ENCODE measurements at regions not wholly inside any gene's neighbourhood (a gene's known extent, or its start where the extent isn't known, plus 50 kb on each side); places are given as distances from the start of the nearest gene placed in this dataset.
"Not testable (repeated sequence)": the region's sequence is repeated elsewhere in the genome, so short reads cannot be mapped to it uniquely, and the experiment has no call there.

GRCh38 chr2:43065036-43065435 is 161.4 kb downstream of the ZFP36L2 start:
- DNase-seq (ENCODE audit: low spot score), result no peak
- H3K23ac ChIP-seq (ENCODE audit: low read depth, low read length, poor library complexity), result no peak overlapping the region

GRCh38 chr2:43063096-43063495 is 163.3 kb downstream of the ZFP36L2 start:
- H2AK5ac ChIP-seq (ENCODE audit: low read depth, low read length); H3K14ac ChIP-seq (ENCODE audit: low read length); DNase-seq (ENCODE audit: low spot score); H4K8ac ChIP-seq (ENCODE audit: low read depth, low read length); H3K9me3 ChIP-seq (replicated peaks in 1 of 2; ENCODE audit: control insufficient read depth in 2 of 2, insufficient read depth in 1 of 2, low read depth in 1 of 2, low read length in 2 of 2); H2BK120ac ChIP-seq (ENCODE audit: low read depth, low read length); H2BK12ac ChIP-seq (ENCODE audit: low read length); H3K79me1 ChIP-seq (ENCODE audit: low read depth, low read length); H2BK5ac ChIP-seq (ENCODE audit: low read length); H3K4ac ChIP-seq (ENCODE audit: low read length); H3K36me3 ChIP-seq (replicated peaks in 1 of 2; ENCODE audit: control insufficient read depth in 2 of 2, insufficient read depth in 2 of 2, low read length in 2 of 2); H3K9ac ChIP-seq (ENCODE audit: low read depth, low read length, poor library complexity); H3K18ac ChIP-seq (ENCODE audit: low read length); H3K4me2 ChIP-seq (ENCODE audit: insufficient read depth, low read length, poor library complexity, severe bottlenecking); H4K91ac ChIP-seq (ENCODE audit: low read depth, low read length, poor library complexity); H3K27ac ChIP-seq (replicated peaks; ENCODE audit: low read length); H3K27me3 ChIP-seq (ENCODE audit: control insufficient read depth in 3 of 3, insufficient read depth in 3 of 3, low read depth in 1 of 3, low read length in 3 of 3); H2AFZ ChIP-seq (ENCODE audit: low read length); H3K23ac ChIP-seq (ENCODE audit: low read depth, low read length, poor library complexity); H3K4me3 ChIP-seq (ENCODE audit: low read length in 2 of 2); H2BK15ac ChIP-seq (ENCODE audit: low read length): not testable (repeated sequence)
- peaks cover 6 to 26% of the 10 kb centered on the region in 2 donors for H3K4me1 ChIP-seq (ENCODE audit: control insufficient read depth in 2 of 2, insufficient read depth in 1 of 2, low read depth in 1 of 2, low read length in 2 of 2)
- no CpG with 5 or more reads among the region's 32 CpGs for WGBS, 2 donors (ENCODE audit: extremely low coverage in 2 of 2, insufficient read length in 2 of 2, insufficient replicate concordance in 1 of 2)

More at GRCh38 chr2:43065036-43065435, 161.4 kb downstream of the ZFP36L2 start:
- H2BK15ac ChIP-seq (ENCODE audit: low read length), result peak overlapping the region; percentile 84
- H3K4me3 ChIP-seq (ENCODE audit: low read length in 2 of 2), result no peak overlapping the region
- H4K8ac ChIP-seq (ENCODE audit: low read depth, low read length), result no peak overlapping the region
- peak overlapping the region; percentile 89 for H2BK12ac ChIP-seq (ENCODE audit: low read length)
- no peak overlapping the region for H2AFZ ChIP-seq (ENCODE audit: low read length)
- no peaks in the 10 kb centered on the region for H3K36me3 ChIP-seq (replicated peaks in 1 of 2; ENCODE audit: control insufficient read depth in 2 of 2, insufficient read depth in 2 of 2, low read length in 2 of 2)
- peak overlapping the region; percentile 67 for H2AK5ac ChIP-seq (ENCODE audit: low read depth, low read length)
- peaks cover 2% of the 10 kb centered on the region for H3K79me1 ChIP-seq (ENCODE audit: low read depth, low read length)
- H3K27ac ChIP-seq (replicated peaks; ENCODE audit: low read length), result no peak overlapping the region
- H3K9ac ChIP-seq (ENCODE audit: low read depth, low read length, poor library complexity), result no peak overlapping the region
- no peaks in the 10 kb centered on the region for H3K27me3 ChIP-seq (ENCODE audit: control insufficient read depth in 3 of 3, insufficient read depth in 3 of 3, low read depth in 1 of 3, low read length in 3 of 3)
- peak overlapping the region; percentile 88 for H4K91ac ChIP-seq (ENCODE audit: low read depth, low read length, poor library complexity)
- H2BK5ac ChIP-seq (ENCODE audit: low read length), result no peak overlapping the region
- peak overlapping the region; percentile 17 for H2BK120ac ChIP-seq (ENCODE audit: low read depth, low read length)
- H3K4me1 ChIP-seq (ENCODE audit: control insufficient read depth in 2 of 2, insufficient read depth in 1 of 2, low read depth in 1 of 2, low read length in 2 of 2), result peaks cover 0 to 31% of the 10 kb centered on the region in 2 donors
- H3K9me3 ChIP-seq (replicated peaks in 1 of 2; ENCODE audit: control insufficient read depth in 2 of 2, insufficient read depth in 1 of 2, low read depth in 1 of 2, low read length in 2 of 2), result peaks cover 3 to 6% of the 10 kb centered on the region in 2 donors
- no peak overlapping the region for H3K4me2 ChIP-seq (ENCODE audit: insufficient read depth, low read length, poor library complexity, severe bottlenecking)
- H3K4ac ChIP-seq (ENCODE audit: low read length), result no peak overlapping the region
- WGBS, 2 donors (ENCODE audit: extremely low coverage in 2 of 2, insufficient read length in 2 of 2, insufficient replicate concordance in 1 of 2), result no CpG with 5 or more reads among the region's 3 CpGs
- H3K18ac ChIP-seq (ENCODE audit: low read length), result peak overlapping the region; percentile 62
- peak overlapping the region; percentile 13 for H3K14ac ChIP-seq (ENCODE audit: low read length)

GRCh38 chr2:43062058-43062457 is 164.3 kb downstream of the ZFP36L2 start:
- no peak overlapping the region for H3K27ac ChIP-seq (replicated peaks; ENCODE audit: low read length)
- H3K9me3 ChIP-seq (replicated peaks in 1 of 2; ENCODE audit: control insufficient read depth in 2 of 2, insufficient read depth in 1 of 2, low read depth in 1 of 2, low read length in 2 of 2), result peaks cover 3 to 6% of the 10 kb centered on the region in 2 donors
- no peaks in the 10 kb centered on the region for H3K36me3 ChIP-seq (replicated peaks in 1 of 2; ENCODE audit: control insufficient read depth in 2 of 2, insufficient read depth in 2 of 2, low read length in 2 of 2)
- no peak overlapping the region for H3K4me2 ChIP-seq (ENCODE audit: insufficient read depth, low read length, poor library complexity, severe bottlenecking)
- H3K14ac ChIP-seq (ENCODE audit: low read length), result no peak overlapping the region
- no peak for DNase-seq (ENCODE audit: low spot score)
- no peak overlapping the region for H3K9ac ChIP-seq (ENCODE audit: low read depth, low read length, poor library complexity)
- no peak overlapping the region for H2BK120ac ChIP-seq (ENCODE audit: low read depth, low read length)
- no peak overlapping the region for H4K91ac ChIP-seq (ENCODE audit: low read depth, low read length, poor library complexity)
- H3K4me1 ChIP-seq (ENCODE audit: control insufficient read depth in 2 of 2, insufficient read depth in 1 of 2, low read depth in 1 of 2, low read length in 2 of 2), result peaks cover 12 to 28% of the 10 kb centered on the region in 2 donors
- no peak overlapping the region for H2AFZ ChIP-seq (ENCODE audit: low read length)
- H3K23ac ChIP-seq (ENCODE audit: low read depth, low read length, poor library complexity), result no peak overlapping the region
- no peaks in the 10 kb centered on the region for H3K79me1 ChIP-seq (ENCODE audit: low read depth, low read length)
- H2BK15ac ChIP-seq (ENCODE audit: low read length), result no peak overlapping the region
- H3K4ac ChIP-seq (ENCODE audit: low read length), result no peak overlapping the region
- H4K8ac ChIP-seq (ENCODE audit: low read depth, low read length), result no peak overlapping the region
- no peak overlapping the region for H2BK12ac ChIP-seq (ENCODE audit: low read length)
- no peak overlapping the region for H3K18ac ChIP-seq (ENCODE audit: low read length)
- no peak overlapping the region for H3K4me3 ChIP-seq (ENCODE audit: low read length in 2 of 2)
- no peak overlapping the region for H2BK5ac ChIP-seq (ENCODE audit: low read length)
- H3K27me3 ChIP-seq (ENCODE audit: control insufficient read depth in 3 of 3, insufficient read depth in 3 of 3, low read depth in 1 of 3, low read length in 3 of 3), result no peaks in the 10 kb centered on the region
- H2AK5ac ChIP-seq (ENCODE audit: low read depth, low read length), result no peak overlapping the region

- no peak overlapping the region for H2BK15ac ChIP-seq (ENCODE audit: low read length)
- H2AK5ac ChIP-seq (ENCODE audit: low read depth, low read length), result no peak overlapping the region
- no peak overlapping the region for H2BK12ac ChIP-seq (ENCODE audit: low read length)
- H3K4me1 ChIP-seq (ENCODE audit: control insufficient read depth in 2 of 2, insufficient read depth in 1 of 2, low read depth in 1 of 2, low read length in 2 of 2), result peaks cover 15 to 17% of the 10 kb centered on the region in 2 donors
- H3K79me1 ChIP-seq (ENCODE audit: low read depth, low read length), result no peaks in the 10 kb centered on the region
- H3K14ac ChIP-seq (ENCODE audit: low read length), result no peak overlapping the region
- H3K23ac ChIP-seq (ENCODE audit: low read depth, low read length, poor library complexity), result no peak overlapping the region
- DNase-seq (ENCODE audit: low spot score), result no peak
- H3K4me2 ChIP-seq (ENCODE audit: insufficient read depth, low read length, poor library complexity, severe bottlenecking), result no peak overlapping the region
- H3K27me3 ChIP-seq (ENCODE audit: control insufficient read depth in 3 of 3, insufficient read depth in 3 of 3, low read depth in 1 of 3, low read length in 3 of 3), result no peaks in the 10 kb centered on the region
- no peak overlapping the region for H3K4me3 ChIP-seq (ENCODE audit: low read length in 2 of 2)
- H2AFZ ChIP-seq (ENCODE audit: low read length), result no peak overlapping the region
- no peak overlapping the region for H2BK120ac ChIP-seq (ENCODE audit: low read depth, low read length)
- H3K27ac ChIP-seq (replicated peaks; ENCODE audit: low read length), result no peak overlapping the region
- no peak overlapping the region for H3K18ac ChIP-seq (ENCODE audit: low read length)
- H3K9me3 ChIP-seq (replicated peaks in 1 of 2; ENCODE audit: control insufficient read depth in 2 of 2, insufficient read depth in 1 of 2, low read depth in 1 of 2, low read length in 2 of 2), result peaks cover 3 to 6% of the 10 kb centered on the region in 2 donors
- H4K91ac ChIP-seq (ENCODE audit: low read depth, low read length, poor library complexity), result no peak overlapping the region
- no CpG with 5 or more reads among the region's 3 CpGs for WGBS, 2 donors (ENCODE audit: extremely low coverage in 2 of 2, insufficient read length in 2 of 2, insufficient replicate concordance in 1 of 2)
- no peak overlapping the region for H4K8ac ChIP-seq (ENCODE audit: low read depth, low read length)
- no peak overlapping the region for H3K4ac ChIP-seq (ENCODE audit: low read length)
- no peaks in the 10 kb centered on the region for H3K36me3 ChIP-seq (replicated peaks in 1 of 2; ENCODE audit: control insufficient read depth in 2 of 2, insufficient read depth in 2 of 2, low read length in 2 of 2)
- no peak overlapping the region for H2BK5ac ChIP-seq (ENCODE audit: low read length)
- no peak overlapping the region for H3K9ac ChIP-seq (ENCODE audit: low read depth, low read length, poor library complexity)
These were observed 165.9 kb downstream of the ZFP36L2 start for GRCh38 chr2:43060390-43061016.

Measured in neuronal stem cell (in vitro differentiated cells).